ENCODE measurements at regions not wholly inside any gene's neighbourhood (a gene's known extent, or its start where the extent isn't known, plus 50 kb on each side); places are given as distances from the start of the nearest gene placed in this dataset.
"Not testable (repeated sequence)": the region's sequence is repeated elsewhere in the genome, so short reads cannot be mapped to it uniquely, and the experiment has no call there.

DNA sequence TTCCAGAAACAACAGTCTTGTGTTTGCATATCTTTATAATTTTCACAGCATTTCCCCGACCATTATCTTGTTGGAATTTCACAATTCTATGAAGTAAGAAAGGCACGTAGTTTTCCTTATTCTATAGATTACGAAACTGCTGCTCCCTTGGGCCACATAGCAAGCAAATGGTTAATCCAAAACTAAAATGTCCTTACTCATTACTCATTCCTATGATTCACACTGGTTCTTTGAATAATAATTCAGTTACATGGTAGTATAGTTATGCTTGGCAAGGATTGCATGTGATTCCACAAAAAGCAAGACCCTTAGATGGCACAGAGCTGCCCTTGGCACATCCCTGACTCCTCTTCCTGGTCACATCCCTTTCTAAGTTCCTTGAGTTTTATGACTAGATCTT is 51.2 kb downstream of the OR13H1 start:
- no peak for DNase-seq

DNA sequence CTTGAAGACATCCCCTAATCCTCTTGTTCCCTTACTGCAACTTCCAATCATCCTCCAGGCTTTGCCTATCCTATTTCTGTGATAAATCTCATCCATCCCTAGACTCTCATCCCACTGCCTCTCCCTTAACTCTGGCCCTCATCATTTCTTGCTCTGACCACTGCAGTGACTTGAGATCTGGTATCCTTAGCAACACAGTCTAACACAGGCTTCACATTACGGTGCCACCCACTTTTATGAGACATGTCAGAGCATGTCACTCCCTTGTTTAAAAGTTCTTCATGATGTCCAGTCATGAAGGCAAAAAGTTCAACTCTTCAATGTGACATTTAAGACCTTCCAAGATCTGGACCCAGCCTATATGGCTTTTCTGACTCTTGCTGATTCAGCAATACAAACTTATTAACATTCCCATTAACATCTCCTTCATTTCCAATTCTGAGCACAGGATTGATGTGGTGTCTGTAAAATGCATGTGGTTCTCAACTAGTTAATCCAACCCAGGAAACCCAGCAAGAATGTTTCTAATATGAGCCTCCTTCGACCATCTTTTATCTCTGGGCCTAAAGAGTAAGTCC is 64.0 kb downstream of the OR13H1 start:
- DNase-seq = no peak

DNA sequence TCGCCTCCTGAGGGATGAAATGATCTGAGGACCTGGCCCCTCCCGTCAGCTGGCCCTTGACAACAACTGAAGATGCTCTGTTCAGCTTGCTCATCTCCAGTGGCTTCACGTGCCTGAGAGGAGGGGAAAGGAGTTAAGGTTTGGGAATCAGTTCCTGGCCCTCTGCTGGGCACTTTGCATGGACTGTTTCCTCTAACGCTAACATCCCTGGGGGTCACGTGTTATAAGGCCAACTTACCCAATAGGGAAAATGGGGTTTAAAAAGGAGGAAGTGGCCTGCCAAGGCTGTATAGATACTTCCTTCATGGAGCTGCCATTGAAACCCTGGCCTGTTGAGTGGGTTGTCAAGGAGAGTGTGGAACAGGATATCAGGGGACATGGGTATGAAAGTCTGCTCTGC is 65.6 kb downstream of the OR13H1 start:
- no peak for DNase-seq

DNA sequence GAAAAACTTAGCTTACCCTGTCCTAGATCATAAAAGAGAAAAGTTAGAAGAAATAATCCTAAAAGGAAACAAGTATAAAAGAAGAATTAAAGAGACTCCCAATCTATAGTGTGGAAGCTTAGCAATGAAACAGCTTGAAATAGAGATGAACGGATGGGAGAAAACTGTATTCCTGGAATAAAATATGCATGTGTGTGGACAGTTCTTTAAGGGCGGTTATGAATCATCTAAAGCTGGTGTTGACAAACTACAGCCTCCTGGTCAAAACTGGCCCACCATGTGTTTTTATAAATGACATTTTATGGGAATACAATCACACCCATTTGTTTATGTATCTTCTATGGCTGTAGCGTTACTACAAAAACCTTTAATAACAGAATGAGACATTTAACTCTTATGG is 69.4 kb downstream of the OR13H1 start:
- DNase-seq = no peak

DNA sequence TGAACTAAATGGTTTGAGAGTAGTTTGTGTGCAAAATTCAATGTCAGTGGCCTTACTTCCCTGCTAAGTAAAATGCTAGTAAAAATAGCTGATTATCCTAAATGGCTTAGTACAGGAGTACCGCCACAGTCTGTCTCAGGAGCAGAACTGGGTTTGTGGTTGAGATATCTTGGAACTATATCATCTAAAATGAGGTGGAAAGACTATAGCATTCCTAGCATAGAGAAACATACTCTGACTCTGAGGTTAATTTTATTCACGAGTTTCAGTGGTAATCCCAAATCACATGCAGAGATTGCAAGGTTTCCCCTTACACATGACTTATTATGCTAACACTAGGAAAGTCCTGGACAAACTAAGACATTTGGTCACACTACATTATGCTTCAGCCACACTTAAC is 70.4 kb downstream of the OR13H1 start:
- no peak for DNase-seq

DNA sequence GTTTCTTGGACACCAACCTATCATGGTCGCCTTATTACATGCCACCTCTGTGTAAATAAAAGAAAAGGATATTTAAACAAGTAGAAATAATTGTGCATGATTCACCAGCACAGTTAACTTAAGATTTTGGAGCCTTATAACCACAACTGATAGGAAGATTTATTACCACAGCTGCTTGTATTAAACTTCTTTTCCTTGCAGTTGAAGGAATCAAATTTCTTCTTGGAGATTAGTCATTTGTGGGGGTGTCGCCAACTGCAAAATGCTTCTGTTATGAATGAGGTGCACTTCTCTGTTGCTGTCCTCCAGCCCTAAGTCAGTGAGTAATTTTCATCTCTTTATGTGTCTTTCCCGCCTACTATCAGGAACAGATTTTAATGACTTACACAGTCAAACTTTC is 73.3 kb downstream of the OR13H1 start:
- no peak for DNase-seq

DNA sequence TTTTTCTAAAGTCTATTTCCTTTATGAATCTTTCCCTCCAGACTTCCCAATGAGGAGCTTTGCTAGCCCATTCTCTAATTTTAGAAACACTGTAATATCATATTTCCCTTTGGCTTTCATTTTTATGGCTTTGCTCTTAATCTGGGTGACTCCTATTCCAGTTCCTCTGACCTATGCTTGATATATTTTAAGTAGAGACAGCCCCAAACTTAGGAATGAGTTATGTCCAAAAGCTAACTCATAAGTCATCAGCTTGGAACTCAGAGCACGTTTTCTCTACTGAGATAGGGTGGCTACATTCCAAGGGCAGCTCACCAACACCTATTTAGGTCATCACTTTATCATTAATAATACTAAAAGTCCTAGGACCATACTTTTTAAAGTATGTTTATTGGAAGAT is 77.8 kb downstream of the OR13H1 start:
- DNase-seq = no peak

DNA sequence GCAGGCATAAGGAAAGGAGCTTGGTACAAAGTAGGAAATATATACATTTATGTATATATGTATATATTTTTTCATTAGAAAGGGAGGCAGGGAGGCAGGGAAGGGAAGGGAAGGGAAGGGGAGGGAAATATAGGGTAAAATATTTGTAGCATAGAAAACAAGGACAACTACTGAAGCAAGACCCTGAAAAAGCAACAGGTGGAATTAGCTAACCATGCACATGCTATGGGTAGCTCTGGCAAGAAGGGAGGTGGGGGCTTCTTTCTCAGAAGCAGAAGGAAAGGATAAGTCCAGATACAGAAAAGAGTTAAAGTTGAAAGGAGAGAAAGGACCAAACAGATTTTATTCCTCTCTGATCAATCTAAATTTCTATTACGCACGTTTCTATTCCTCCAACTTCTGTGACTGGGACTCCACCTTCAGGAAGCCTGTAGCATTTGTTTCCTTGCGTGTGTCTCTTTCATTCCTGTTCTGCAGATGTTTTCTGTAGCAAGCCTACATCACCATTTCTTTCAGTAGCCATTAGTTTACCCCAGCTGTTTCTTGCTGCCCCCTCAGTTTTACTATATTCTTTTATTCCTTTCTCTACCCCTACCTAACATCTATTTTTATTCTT is 82.9 kb downstream of the OR13H1 start:
- no peak for DNase-seq

DNA sequence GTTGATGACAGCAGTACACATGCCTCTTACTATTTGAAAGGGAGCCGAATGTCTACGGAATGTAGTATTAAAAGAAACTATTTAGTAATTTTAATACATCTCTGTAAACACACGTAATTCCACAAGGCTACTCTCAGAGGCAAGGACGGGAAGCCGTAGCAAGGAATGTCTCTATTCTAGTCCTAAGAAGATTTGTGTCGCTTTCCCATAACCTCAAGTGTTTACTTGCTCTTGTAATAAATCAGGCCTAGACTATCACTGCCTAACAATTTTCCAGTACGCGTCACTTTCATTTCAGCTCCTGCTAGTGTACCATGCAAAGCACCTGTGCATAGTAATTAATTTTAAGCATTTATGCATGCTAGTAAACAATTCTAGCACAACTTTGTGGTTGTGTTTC is 86.7 kb downstream of the OR13H1 start:
- DNase-seq = no peak

DNA sequence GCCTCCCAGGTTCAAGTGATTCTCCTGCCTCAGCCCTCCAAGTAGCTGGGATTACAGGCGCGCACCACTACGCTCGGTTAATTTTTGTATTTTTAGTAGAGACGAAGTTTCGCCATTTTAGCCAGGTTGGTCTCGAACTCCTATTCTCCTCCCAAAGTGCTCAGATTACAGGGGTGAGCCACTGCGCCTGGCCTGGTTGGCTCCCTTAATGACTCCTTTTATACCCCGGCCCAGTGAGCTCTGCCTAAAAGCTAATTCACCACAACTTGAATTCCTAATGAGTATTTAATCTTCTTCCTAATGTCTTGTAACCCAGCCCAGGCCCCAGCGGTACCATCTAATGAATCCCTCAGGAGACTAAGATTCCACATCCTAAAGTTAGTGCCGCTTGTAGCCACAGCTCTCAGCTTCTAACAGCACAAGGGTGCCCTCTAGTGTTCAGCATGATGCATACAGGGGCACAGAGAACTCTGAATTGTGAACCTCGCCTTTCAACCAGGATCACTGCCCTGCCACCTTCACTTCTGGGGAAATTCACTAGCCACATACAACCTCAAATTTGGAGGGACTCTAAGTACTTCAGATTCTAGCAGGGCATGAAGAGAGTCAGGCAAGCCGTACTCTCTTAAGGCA is 89.5 kb downstream of the OR13H1 start:
- DNase-seq = no peak

DNA sequence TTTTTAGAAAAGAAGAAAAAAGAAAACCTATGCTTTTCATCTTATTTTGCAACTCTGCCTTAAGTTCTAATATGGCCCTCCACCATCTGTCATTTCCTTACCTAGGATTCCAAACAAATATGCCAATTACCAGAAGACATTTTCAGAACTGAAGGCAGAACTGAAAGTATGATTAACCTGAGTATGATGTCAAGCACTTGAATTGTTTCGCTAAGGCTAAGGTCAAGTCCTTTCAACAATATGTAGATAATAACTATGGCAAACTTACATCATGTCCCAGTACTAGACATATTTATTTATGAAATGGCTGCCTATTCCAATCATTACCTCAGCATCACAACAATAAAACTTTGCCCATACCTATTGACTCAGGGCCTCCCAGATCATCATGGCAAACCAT is 91.0 kb downstream of the OR13H1 start:
- DNase-seq = no peak

DNA sequence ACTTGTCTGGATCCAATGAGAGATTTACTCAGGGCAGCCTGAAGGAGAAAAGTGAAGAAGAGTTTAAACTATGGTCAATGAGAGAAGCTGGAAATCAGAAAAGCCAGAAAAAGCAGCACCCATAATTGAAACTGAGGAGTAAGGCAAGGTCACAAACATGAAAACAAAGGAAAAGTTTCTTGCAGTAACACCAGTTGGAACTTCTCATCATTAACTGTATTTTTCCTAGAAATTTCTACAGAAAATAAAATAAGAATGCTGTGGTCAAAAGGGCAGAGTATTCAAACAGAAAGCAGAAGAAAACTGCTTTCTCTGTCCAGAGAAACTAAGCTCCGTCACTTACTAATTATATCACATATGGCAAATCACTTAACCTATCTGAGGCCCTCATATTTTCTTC is 102.2 kb downstream of the OR13H1 start:
- DNase-seq = no peak

DNA sequence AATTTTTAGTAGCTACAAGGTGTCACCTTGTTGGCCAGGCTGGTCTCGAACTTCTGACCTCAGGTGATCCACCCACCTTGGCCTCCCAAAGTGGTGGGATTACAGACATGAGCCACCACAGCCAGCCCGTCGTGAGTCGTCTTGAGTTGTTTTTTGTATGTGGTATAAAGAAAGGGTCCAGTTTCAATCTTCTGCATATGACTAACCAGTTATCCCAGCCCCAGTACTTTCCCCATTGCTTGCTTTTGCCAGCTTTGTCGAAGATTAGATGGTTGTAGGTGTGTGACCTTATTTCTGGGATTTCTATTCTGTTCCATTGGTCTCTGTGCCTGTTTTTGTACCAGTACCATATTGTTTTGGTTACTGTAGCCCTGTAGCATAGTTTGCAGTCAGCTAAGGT is 105.9 kb downstream of the OR13H1 start:
- DNase-seq = no peak

DNA sequence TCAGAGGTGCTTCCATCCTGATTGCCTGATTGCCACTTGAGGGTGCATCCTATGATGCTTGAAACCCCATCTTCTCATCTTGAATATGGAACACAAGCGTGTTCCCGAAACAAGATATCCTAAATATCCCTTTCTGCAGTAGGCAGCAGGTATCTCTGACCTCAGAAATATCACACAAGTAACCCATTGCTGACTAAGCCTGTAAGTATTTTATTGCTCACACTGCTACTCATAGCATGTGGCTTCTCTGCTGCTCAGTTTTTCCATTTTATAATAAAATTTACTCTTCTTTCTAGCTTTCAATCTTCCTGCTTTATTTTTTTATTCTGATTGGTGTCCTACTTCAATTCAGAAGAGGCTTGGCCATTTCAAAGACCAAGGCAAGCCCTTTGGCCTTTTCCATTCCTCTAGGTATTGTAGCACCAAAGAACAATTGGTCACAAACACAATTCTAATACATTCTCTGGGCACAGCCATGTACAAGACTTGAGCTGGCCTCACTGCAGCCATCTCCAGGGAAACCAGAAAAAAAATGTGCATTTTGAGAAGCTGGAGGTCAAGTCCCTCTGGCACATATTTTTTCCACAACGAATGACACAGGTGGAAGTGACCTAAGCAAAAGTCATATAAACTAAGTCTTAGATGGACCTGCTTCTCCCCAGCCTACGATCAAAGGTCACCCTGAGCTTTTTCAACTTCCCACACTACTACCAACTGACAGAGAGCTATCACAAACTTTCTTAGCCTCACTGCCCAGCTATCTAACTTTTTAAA is 107.0 kb downstream of the OR13H1 start:
- DNase-seq = no peak

DNA sequence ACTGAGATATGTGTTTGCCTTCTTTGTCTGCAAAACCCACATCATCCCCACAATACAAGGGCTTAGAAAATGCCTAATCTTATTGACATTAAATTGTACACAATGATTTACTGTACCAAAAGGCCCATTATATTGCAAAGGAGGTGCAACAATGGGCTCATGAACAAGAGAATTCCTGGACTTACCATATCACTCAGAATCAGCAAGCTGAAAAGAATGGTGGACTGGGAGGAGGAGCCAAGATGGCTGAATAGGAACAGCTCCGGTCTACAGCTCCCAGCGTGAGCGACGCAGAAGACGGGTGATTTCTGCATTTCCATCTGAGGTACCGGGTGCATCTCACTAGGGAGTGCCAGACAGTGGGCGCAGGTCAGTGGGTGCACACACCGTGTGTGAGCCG is 119.9 kb downstream of the OR13H1 start:
- not testable (repeated sequence) for DNase-seq

DNA sequence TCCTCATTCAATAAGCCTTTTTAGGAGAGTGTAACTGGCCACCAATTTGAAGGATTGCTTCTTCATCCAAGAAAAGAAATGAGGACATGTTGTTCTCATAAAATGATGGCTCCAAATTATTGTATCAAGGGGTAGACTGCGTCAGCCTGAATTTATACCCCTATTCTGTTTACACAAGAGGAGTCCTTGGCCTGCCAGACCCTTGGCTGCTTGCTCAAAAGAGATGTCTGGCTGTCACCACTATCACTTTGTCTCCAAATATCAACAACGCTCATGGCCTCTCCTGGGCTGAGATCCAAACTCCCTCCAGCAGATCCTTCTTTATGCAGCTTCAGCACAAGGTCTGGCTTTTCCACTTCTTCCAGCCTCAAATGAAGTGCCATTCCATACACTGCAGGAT is 127.9 kb downstream of the OR13H1 start:
- DNase-seq = no peak

DNA sequence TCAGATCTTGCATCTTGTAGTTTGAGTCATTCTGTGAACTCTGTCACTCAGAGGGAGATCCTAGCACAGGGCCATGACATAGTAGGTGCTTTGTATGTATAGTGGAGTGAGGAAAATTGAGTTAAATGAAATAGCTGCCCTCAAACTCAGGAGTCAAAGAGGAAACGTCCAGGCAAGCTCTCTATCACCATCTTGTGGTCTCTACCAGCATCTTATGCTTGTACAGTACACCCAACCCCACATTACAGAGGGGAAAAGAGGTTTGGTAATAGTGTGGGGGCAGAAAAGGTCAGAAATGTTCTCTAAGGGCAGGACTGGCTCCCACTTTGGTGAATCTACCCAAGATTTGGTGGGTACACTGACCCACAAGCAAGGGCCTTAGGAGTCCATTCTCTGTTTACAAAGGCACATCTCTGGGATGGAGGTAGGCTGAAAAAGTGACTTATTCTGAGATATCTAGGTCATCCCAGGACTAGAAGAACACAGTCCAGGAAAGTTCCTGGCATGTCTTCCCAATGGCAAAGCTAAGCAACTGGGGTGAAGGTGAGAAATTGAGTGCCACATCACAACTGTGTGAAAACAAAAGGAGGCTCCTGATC is 131.8 kb downstream of the OR13H1 start:
- peak; percentile 20 for DNase-seq

DNA sequence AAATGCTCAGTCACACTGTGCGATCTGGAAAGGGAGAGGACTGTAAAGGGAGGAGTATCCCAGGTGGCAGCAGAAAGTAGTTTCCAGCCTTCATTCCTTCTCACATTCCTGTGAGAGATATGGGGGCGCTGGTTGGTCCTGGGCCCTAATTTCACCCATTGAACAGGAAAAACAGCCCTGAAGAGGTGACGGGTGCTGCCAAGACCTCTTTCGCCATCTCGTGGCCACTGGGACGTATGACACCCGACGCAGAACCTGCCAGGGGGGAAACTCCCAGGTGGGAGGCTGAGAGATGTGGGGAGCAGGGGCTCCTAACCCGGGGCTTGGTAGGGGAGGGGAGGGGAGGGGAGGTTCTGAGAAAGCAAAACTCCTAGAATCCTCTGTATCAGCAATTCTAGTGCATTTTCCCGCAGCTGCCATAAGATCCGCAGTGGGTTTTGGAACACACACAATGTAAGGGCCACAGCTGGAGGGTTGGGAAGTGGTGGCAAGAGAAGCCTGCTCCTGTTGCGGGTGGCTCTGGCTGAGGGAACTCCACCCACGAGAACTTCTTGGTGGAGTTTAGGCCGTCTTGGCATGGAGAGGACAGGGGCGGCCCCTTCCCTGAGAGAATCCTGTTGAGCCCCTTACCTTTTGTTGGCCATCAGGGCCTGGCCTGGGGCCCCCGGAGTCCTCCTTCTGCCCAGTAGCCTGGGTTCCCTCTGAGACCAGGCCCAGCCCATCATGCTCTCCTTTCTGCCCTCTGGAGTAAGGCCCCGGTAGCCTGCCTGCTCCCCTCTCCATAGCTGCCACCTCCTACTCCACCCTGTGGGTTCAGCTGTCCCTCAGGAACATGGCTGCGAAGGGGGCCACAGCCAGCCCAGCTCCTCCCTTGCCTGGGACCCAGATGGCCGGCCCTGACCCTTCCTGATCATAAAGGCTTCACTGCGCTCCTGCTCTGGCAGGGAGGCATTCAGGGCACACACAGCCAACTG is 134.1 kb downstream of the OR13H1 start:
- DNase-seq = peak; percentile 46

DNA sequence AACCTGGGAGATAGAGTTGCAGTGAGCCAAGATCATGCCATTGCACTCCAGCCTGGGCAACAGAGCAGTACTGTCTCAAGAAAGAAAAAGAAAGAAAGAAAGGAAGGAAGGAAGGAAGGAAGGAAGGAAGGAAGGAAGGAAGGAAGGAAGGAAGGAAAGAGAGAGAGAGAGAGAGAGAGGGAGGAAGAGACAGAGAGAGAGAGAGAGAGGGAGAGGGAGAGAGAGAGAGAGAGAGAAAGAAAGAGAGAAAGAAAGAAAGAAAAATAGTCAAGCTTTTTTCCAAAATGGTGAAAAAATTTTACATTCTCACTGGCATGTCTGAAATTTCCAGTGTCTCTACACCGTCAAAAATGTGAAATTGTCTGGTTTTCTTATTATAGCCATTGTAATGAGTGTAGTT is 138.9 kb downstream of the OR13H1 start:
- DNase-seq = not testable (repeated sequence)

DNA sequence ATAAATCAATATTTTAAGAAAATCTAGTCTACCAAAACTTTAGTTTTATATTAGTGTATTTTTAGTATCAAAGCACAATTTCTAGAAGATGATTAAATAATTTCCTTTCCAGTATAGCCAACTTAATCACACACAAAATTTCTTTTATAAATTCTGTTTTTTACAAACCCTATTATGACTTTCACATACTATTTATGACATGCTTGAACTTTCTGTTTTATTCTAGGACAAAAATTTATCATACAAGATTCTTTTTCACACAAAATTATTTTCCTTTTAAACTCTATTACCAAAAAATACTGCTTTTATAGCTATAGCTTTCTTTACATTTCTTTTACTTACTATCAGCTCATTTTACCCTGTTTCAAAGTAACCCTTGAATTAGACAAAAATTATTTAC is 149.5 kb downstream of the OR13H1 start:
- DNase-seq = no peak

DNA sequence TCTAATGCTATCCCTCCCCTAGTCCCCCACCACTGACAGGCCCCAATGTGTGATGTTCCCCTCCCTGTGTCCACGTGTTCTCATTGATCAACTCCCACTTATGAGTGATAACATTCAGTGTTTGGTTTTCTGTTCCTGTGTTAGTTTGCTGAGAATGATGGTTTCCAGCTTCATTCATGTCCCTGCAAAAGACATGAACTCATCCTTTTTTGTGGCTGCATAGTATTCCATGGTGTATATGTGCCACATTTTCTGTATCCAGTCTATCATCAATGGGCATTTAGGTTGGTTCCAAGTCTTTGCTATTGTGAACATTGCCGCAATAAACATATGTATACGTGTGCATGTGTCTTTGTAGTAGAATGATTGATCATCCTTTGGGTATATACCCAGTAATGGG is 153.1 kb downstream of the OR13H1 start:
- DNase-seq = not testable (repeated sequence)

DNA sequence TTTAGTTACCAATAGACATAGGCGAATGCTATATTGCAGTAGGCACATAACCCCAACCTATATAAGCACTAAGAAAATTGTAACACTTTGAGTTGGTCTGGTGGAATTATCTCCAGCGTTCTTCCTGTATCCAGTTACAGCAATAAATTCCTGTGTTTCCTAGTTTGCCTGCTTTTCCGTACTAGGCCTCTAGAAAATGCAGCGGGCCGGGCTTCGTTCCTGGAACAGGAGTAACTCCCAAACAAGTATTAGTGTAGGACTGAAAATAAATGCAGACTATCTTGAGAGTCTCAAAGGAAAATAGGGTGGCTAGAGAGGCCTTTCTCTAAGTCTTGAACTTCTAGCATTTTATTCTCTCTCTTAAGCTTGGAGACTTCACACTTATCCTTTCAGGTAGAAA is 159.8 kb downstream of the OR13H1 start:
- DNase-seq = no peak
